ENCODE measurements at regions not wholly inside any gene's neighbourhood (a gene's known extent, or its start where the extent isn't known, plus 50 kb on each side); places are given as distances from the start of the nearest gene placed in this dataset.

DNA sequence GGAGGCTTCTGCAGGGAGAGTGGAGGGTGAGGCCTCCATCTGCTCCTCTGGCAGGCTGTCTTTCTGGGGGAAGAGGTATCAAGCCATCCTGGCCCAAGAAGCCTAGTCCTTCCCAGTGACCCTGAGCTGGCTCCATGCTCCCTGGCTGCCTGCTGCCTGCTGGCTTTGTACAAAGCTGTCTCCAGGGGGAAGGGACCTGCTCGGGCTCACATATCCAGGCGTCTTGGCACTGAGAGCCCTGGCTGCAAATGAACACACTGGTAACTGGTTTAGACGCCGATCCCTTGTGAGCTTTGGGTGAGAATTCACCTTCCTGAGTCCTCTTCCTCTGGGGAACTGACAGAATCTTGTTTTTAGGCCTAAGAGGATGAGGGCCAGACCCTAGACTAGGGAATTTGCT lies 210.3 kb upstream of the ZBED5 start:
- no peaks in the 10 kb centered on the region for H3K27me3 ChIP-seq

DNA sequence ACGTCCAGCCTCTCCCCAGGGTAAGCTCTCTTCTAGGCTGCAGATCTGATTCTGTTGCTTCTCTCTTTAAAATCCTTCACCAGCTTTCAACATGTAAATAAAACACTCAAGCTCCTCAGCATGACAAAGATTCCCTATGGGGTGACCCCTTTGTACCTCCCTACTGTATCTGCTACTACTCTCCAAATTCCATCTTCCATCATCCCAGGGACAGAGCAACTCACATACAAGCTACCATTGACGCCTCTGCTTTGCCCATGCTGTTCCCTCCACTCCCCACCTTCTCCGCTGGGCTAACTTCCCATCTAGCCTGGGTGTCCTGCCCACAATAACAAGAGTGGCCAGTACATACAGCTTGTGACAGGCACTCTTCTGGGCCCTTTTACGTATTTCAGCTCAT lies 207.5 kb upstream of the ZBED5 start:
- Histone ChIP-seq H4K20me1 (ENCODE audit: insufficient read depth, poor library complexity, severe bottlenecking) (no peaks in the 10 kb centered on the region), H3K27ac (no peak overlapping the region), H3K4me1 (ENCODE audit: insufficient read depth) (no peaks in the 10 kb centered on the region), H3K4me2 (no peak overlapping the region), H3K27me3 (no peaks in the 10 kb centered on the region), H2AFZ (no peak overlapping the region), H3K4me3 (no peak overlapping the region), H3K9me2 (replicated peaks; ENCODE audit: insufficient read depth) (no peaks in the 10 kb centered on the region), H3K36me3 (replicated peaks; ENCODE audit: insufficient read depth, low read depth) (no peaks in the 10 kb centered on the region), H3K79me2 (no peaks in the 10 kb centered on the region), H3K9me3 (ENCODE audit: low read depth) (no peaks in the 10 kb centered on the region)
- TF ChIP-seq, protein P1, sequence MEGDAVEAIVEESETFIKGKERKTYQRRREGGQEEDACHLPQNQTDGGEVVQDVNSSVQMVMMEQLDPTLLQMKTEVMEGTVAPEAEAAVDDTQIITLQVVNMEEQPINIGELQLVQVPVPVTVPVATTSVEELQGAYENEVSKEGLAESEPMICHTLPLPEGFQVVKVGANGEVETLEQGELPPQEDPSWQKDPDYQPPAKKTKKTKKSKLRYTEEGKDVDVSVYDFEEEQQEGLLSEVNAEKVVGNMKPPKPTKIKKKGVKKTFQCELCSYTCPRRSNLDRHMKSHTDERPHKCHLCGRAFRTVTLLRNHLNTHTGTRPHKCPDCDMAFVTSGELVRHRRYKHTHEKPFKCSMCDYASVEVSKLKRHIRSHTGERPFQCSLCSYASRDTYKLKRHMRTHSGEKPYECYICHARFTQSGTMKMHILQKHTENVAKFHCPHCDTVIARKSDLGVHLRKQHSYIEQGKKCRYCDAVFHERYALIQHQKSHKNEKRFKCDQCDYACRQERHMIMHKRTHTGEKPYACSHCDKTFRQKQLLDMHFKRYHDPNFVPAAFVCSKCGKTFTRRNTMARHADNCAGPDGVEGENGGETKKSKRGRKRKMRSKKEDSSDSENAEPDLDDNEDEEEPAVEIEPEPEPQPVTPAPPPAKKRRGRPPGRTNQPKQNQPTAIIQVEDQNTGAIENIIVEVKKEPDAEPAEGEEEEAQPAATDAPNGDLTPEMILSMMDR (IDR thresholded peaks at IDR 0.05; ENCODE audit: poor library complexity), result no peak
- no peak for TF ChIP-seq EZH2 (IDR thresholded peaks at IDR 0.05; ENCODE audit: borderline replicate concordance)
- DNase-seq (ENCODE audit: low spot score), result no peak
- 83% methylated on average over 4 of the region's 4 CpGs for WGBS (ENCODE audit: low lambda C conversion rate, missing lambda C conversion rate)

More for the DNA sequence above, 210.3 kb upstream of the ZBED5 start:
- no peaks in the 10 kb centered on the region for H3K36me3 ChIP-seq (replicated peaks; ENCODE audit: insufficient read depth, low read depth)
- no peak overlapping the region for H3K4me3 ChIP-seq
- no peaks in the 10 kb centered on the region for H3K4me1 ChIP-seq (ENCODE audit: insufficient read depth)
- 93% methylated on average over 4 of the region's 4 CpGs for WGBS (ENCODE audit: low lambda C conversion rate, missing lambda C conversion rate)
- H3K9me2 ChIP-seq (replicated peaks; ENCODE audit: insufficient read depth), result no peaks in the 10 kb centered on the region
- no peak overlapping the region for H3K27ac ChIP-seq
- no peak overlapping the region for H3K4me2 ChIP-seq
- no peaks in the 10 kb centered on the region for H3K9me3 ChIP-seq (ENCODE audit: low read depth)
- H3K79me2 ChIP-seq, result no peaks in the 10 kb centered on the region
- H4K20me1 ChIP-seq (ENCODE audit: insufficient read depth, poor library complexity, severe bottlenecking), result no peaks in the 10 kb centered on the region
- TF ChIP-seq EZH2phosphoT487 (IDR thresholded peaks at IDR 0.05; ENCODE audit: low read depth, severe bottlenecking, unreplicated experiment) (no peak), EZH2 (IDR thresholded peaks at IDR 0.05; ENCODE audit: borderline replicate concordance) (no peak)
- TF ChIP-seq, protein P1 (IDR thresholded peaks at IDR 0.05; ENCODE audit: poor library complexity), result no peak
- no peak for DNase-seq (ENCODE audit: low spot score)
- no peak overlapping the region for H2AFZ ChIP-seq

DNA sequence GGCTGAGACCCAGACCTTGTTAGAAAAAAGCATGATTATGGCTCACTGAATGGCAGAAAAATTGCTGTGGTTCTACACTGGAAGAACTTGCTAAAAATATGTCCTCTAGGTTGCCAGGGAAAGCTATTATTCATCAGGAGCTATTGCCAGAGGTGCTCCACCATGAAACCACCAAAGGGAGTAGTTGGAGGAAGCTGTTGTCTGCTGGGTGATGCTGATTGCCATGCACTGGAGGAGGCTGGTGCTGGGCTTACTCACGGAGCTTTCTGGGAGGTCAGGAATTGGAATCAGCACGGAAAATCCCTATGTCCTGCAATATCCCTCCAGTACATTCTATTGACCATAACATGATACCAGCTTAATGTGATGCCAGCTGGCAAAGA lies 199.6 kb upstream of the ZBED5 start:
- Histone ChIP-seq H3K9me2 (replicated peaks; ENCODE audit: insufficient read depth) (no peaks in the 10 kb centered on the region), H4K20me1 (ENCODE audit: insufficient read depth, poor library complexity, severe bottlenecking) (no peaks in the 10 kb centered on the region), H3K4me2 (no peak overlapping the region), H3K9me3 (ENCODE audit: low read depth) (no peaks in the 10 kb centered on the region), H3K27me3 (no peaks in the 10 kb centered on the region), H3K79me2 (no peaks in the 10 kb centered on the region), H3K4me3 (no peak overlapping the region), H3K4me1 (ENCODE audit: insufficient read depth) (no peaks in the 10 kb centered on the region), H2AFZ (no peak overlapping the region), H3K27ac (no peak overlapping the region), H3K36me3 (replicated peaks; ENCODE audit: insufficient read depth, low read depth) (no peaks in the 10 kb centered on the region)
- WGBS (ENCODE audit: low lambda C conversion rate, missing lambda C conversion rate), result 80% methylated on average over 2 of the region's 2 CpGs
- DNase-seq (ENCODE audit: low spot score), result no peak
- TF ChIP-seq, protein P1 (IDR thresholded peaks at IDR 0.05; ENCODE audit: poor library complexity), result no peak
- TF ChIP-seq EZH2phosphoT487 (IDR thresholded peaks at IDR 0.05; ENCODE audit: low read depth, severe bottlenecking, unreplicated experiment) (no peak), EZH2 (IDR thresholded peaks at IDR 0.05; ENCODE audit: borderline replicate concordance) (no peak)

Data from hepatocyte (in vitro differentiated cells).